22Rv1 (cell line): ENCODE measurements at regions not wholly inside any gene's neighbourhood (a gene's known extent, or its start where the extent isn't known, plus 50 kb on each side); places are given as distances from the start of the nearest gene placed in this dataset.

Experiments
- ZFX ChIP-seq: fragments of 450-650 bp; IDR thresholded peaks from 2 replicates; pipeline ENCODE4 v1.6.1; 2017; ENCODE audit warnings: antibody characterized with exemption, borderline replicate concordance
- TF ChIP-seq, protein P1 (sequence below): fragments of 450-650 bp; IDR thresholded peaks from 2 replicates; pipeline ENCODE4 v1.5.1; 2017; ENCODE audit warnings: mild to moderate bottlenecking

DNA sequence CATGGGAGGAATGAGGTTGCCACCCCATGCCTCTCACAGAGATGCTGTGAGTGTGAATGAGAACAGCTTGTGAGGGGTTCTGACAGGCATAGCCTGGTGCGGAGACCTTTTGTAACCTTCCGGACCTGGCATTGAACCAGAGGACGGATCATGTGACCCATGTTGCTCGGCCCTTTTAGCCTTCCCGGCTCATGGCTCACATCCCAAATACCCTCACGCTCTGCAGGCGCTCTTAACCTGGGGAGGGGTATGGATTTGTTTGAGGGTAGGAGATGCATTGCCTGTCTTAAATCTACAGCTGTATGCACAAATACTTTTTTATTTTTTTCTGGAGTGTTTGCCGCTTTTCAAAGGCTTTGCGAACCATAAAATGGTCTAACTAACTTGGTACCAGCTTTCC, 102.4 kb upstream of the CRHR1 start:
- TF ChIP-seq, protein P1, sequence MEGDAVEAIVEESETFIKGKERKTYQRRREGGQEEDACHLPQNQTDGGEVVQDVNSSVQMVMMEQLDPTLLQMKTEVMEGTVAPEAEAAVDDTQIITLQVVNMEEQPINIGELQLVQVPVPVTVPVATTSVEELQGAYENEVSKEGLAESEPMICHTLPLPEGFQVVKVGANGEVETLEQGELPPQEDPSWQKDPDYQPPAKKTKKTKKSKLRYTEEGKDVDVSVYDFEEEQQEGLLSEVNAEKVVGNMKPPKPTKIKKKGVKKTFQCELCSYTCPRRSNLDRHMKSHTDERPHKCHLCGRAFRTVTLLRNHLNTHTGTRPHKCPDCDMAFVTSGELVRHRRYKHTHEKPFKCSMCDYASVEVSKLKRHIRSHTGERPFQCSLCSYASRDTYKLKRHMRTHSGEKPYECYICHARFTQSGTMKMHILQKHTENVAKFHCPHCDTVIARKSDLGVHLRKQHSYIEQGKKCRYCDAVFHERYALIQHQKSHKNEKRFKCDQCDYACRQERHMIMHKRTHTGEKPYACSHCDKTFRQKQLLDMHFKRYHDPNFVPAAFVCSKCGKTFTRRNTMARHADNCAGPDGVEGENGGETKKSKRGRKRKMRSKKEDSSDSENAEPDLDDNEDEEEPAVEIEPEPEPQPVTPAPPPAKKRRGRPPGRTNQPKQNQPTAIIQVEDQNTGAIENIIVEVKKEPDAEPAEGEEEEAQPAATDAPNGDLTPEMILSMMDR: no peak
- no peak for TF ChIP-seq ZFX
